Thyroid gland (tissue), 4 donors: ENCODE measurements at regions not wholly inside any gene's neighbourhood (a gene's known extent, or its start where the extent isn't known, plus 50 kb on each side); places are given as distances from the start of the nearest gene placed in this dataset.

ENCODE experiments used
- CTCF ChIP-seq, 6 experiments: fragments of 200-600 bp in 3 of 6; fragments of 450-650 bp in 3 of 6; sonication (generic) in 3 of 6; IDR thresholded peaks; one replicate each; pipeline ENCODE4 v1.5.1; 2016 to 2019; ENCODE audit warnings: antibody characterized with exemption in 6 of 6, mild to moderate bottlenecking in 2 of 6, inconsistent platforms in 1 of 6, moderate library complexity in 1 of 6
- POLR2A ChIP-seq, 2 donors: fragments of 450-650 bp; IDR thresholded peaks; one replicate each; pipeline ENCODE4 v1.6.1; 2017; ENCODE audit warnings: antibody characterized with exemption in 2 of 2, mild to moderate bottlenecking in 2 of 2, moderate library complexity in 1 of 2

- no peak for TF ChIP-seq CTCF (IDR thresholded peaks at IDR 0.05)
- TF ChIP-seq POLR2A (IDR thresholded peaks at IDR 0.05): no peak
Observed at GRCh38 chr16:54422569-54422978, 136.0 kb upstream of the IRX3 start.
